K562 (cell line): ENCODE measurements at regions not wholly inside any gene's neighbourhood (a gene's known extent, or its start where the extent isn't known, plus 50 kb on each side); places are given as distances from the start of the nearest gene placed in this dataset.

Source experiments
- ATF2 ChIP-seq: sonication (generic); formaldehyde crosslinking; IDR thresholded peaks from 2 replicates; pipeline ENCODE4 v1.8.1; 2022; ENCODE audit warnings: missing genetic modification reagents
- CUX1 ChIP-seq: fragments of 200-800 bp; sonication (Bioruptor generic); IDR thresholded peaks from 2 replicates; pipeline ENCODE4 v1.6.1; 2016; ENCODE audit warnings: missing genetic modification characterization, missing compliant biosample characterization
- ELF1 ChIP-seq: fragments of 200-800 bp; sonication (Bioruptor generic); IDR thresholded peaks from 2 replicates; pipeline ENCODE4 v1.6.1; 2016; ENCODE audit warnings: missing genetic modification characterization, missing compliant biosample characterization
- MAFK ChIP-seq: IDR thresholded peaks from 2 replicates; pipeline ENCODE4 v1.6.1; 2011; ENCODE audit warnings: low read length, improper control_type of control experiment
- SIRT6 ChIP-seq: IDR thresholded peaks from one replicate; pipeline ENCODE4 v1.6.1; 2012; ENCODE audit warnings: low read depth, mild to moderate bottlenecking, control low read depth, inconsistent platforms, low read length, moderate library complexity
- SLC30A9 ChIP-seq: fragments of 250-450 bp; sonication (Bioruptor Pico); IDR thresholded peaks from 2 replicates; pipeline ENCODE4 v1.8.0; 2022; ENCODE audit warnings: mild to moderate bottlenecking, moderate library complexity

- no peak for TF ChIP-seq ELF1
- no peak for TF ChIP-seq MAFK
- TF ChIP-seq CUX1 (CRISPR knock-in tag) = no peak
- TF ChIP-seq ATF2 (CRISPR knock-in tag) = no peak
- no peak for TF ChIP-seq SLC30A9 (CRISPR knock-in tag)
- TF ChIP-seq SIRT6 = no peak
Observed at GRCh38 chr18:45303026-45303425, 312.2 kb upstream of the SLC14A2 start (continued).
